PC-3 (cell line): ENCODE measurements at regions not wholly inside any gene's neighbourhood (a gene's known extent, or its start where the extent isn't known, plus 50 kb on each side); places are given as distances from the start of the nearest gene placed in this dataset.

Source experiments
- EZH2 ChIP-seq: fragments of 300-600 bp; sonication (generic); IDR thresholded peaks from one replicate; pipeline ENCODE4 v1.6.1; 2017; ENCODE audit warnings: antibody characterized with exemption, mild to moderate bottlenecking, low read length; ENCODE audit not compliant: unreplicated experiment
- TF ChIP-seq, protein P1 (sequence below): fragments of 300-600 bp; sonication (generic); conservative IDR thresholded peaks from 2 replicates; pipeline ENCODE4 v1.5.1; 2017; ENCODE audit warnings: antibody characterized with exemption, low read depth, mild to moderate bottlenecking, low read length

DNA sequence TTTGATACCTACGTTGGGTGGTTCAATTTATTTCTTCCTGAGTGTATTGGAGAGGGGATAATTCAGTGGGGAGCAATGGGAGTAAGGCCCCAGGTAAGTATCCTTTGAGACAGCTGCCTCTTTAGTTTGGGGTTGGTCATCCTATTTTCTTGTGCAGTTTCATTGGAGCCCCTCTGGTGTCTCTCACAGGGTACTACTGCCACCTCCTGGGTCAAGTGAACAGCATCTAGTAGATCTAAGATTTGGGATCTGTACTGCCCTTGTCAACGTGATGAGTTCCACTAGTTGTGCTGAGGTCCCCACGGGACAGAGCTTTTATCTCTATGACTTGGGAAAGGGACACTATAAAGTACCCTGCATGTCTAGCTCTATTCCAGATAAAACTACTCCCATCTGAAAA is 80.6 kb downstream of the PBDC1 start:
- TF ChIP-seq, protein P1, sequence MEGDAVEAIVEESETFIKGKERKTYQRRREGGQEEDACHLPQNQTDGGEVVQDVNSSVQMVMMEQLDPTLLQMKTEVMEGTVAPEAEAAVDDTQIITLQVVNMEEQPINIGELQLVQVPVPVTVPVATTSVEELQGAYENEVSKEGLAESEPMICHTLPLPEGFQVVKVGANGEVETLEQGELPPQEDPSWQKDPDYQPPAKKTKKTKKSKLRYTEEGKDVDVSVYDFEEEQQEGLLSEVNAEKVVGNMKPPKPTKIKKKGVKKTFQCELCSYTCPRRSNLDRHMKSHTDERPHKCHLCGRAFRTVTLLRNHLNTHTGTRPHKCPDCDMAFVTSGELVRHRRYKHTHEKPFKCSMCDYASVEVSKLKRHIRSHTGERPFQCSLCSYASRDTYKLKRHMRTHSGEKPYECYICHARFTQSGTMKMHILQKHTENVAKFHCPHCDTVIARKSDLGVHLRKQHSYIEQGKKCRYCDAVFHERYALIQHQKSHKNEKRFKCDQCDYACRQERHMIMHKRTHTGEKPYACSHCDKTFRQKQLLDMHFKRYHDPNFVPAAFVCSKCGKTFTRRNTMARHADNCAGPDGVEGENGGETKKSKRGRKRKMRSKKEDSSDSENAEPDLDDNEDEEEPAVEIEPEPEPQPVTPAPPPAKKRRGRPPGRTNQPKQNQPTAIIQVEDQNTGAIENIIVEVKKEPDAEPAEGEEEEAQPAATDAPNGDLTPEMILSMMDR: peak; percentile 60
- TF ChIP-seq EZH2: no peak
